ENCODE measurements at regions not wholly inside any gene's neighbourhood (a gene's known extent, or its start where the extent isn't known, plus 50 kb on each side); places are given as distances from the start of the nearest gene placed in this dataset.

DNA sequence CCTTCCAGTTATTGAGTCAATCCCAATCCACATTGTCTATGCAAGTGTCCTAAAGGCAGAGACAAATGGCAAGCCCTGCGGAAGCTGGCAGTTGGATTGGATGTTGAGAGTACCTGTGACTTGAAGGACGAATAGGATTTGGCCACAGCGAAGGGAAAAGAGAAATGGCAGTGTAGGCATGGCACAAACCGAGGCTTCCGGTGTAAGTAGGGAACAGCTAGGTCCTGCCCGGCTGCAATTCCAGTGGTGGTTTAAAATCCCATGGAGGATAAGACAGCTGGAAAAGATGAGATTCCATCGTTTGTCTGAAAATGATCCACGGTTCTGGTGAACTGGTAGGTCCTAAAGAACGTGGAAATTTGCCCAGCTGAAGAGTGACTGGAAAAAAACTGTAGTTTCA, 296.2 kb downstream of the TCERG1L start:
- no peak overlapping the region for H3K4me3 ChIP-seq
- DNase-seq (no peak), ATAC-seq (no peak)
- H3K9me3 ChIP-seq = peaks cover 8% of the 10 kb centered on the region
- TF ChIP-seq CTCF (IDR thresholded peaks at IDR 0.05) = no peak
- intact Hi-C loops (cut with DNase I, micrococcal nuclease) = no loop called here
- no peaks in the 10 kb centered on the region for H3K36me3 ChIP-seq (ENCODE audit: low read depth)
- H3K4me1 ChIP-seq (ENCODE audit: low read depth) = no peaks in the 10 kb centered on the region

GRCh38 chr10:131016556-131016955, 295.0 kb downstream of the TCERG1L start:
- no peaks in the 10 kb centered on the region for H3K4me1 ChIP-seq (ENCODE audit: low read depth)
- H3K9me3 ChIP-seq = peaks cover 8% of the 10 kb centered on the region
- no peak for DNase-seq
- no peaks in the 10 kb centered on the region for H3K36me3 ChIP-seq (ENCODE audit: low read depth)
- no peak overlapping the region for H3K4me3 ChIP-seq
- no peak for TF ChIP-seq CTCF (IDR thresholded peaks at IDR 0.05)
- no peak for ATAC-seq
- intact Hi-C loops (cut with DNase I, micrococcal nuclease) = no loop called here

DNA sequence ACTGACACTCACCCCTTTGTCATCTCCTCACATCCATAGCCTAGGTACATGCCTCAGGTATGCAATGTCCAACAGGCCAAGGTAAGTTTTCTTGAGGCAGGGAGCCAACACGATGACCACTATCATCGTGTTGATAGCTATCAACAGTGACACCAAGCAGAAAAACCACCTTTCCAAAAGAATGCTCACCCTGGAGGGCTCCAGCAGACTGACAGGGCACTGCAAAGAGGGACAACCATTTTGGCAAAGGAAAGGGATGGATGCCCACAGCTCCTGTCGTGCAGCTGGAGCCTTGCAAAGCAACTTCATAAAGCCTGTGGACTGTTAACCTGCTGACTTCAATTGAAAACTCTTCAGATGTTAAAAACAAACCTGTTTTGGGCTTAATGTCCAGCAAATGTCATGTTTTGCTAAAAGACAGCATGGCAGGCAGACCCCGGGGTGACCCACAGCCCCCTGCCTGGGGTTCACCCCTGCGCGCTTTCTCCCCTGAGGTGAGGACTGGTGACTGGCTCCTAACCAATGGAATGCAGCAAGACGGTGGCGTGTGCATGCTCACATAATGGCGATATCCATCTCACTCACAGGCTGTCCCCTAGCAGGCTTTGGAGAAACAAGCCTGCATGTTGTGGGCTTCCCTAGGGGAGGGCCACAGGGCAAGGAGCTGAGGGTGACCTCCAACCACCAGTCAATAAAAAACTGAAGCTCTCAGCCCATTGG, 293.8 kb downstream of the TCERG1L start:
- ATAC-seq = no peak
- DNase-seq = no peak
- intact Hi-C loops (cut with DNase I, micrococcal nuclease) = no loop called here
- Histone ChIP-seq H3K9me3 (peaks cover 5% of the 10 kb centered on the region), H3K4me1 (ENCODE audit: low read depth) (no peaks in the 10 kb centered on the region), H3K4me3 (no peak overlapping the region), H3K36me3 (ENCODE audit: low read depth) (no peaks in the 10 kb centered on the region)
- TF ChIP-seq CTCF (IDR thresholded peaks at IDR 0.05) = no peak

DNA sequence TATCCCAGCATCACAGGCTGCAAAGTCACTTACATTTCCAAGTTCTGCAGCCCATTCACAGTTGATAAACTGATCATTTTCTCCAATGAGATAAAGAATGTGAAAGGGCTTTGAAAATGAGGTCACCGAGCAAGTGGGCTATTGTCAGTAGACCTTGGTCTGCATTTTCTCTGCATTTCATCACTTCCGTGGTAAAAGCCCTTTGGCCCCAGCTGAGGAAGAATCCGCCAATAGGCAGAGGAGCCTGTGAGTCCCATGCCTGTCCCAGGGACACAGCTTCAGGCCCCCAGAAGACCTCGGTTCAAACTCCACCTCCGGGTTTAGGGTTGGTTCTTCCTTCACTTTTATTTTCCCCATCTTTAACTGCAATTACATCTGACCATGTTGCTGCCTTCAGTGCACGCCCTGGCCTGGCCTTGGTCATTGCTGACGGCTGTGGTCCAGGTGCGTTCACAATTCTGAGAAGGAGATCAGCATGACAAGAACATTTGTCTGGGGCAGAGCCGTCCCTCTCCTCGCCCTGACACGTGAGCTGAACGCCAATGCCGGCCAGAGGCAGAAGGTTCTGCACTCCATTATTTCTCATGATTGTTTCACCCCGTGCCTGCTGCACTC, 292.5 kb downstream of the TCERG1L start:
- ATAC-seq = no peak
- H3K36me3 ChIP-seq (ENCODE audit: low read depth) = no peaks in the 10 kb centered on the region
- no peak for TF ChIP-seq CTCF (IDR thresholded peaks at IDR 0.05)
- H3K4me3 ChIP-seq = no peak overlapping the region
- H3K9me3 ChIP-seq = peaks cover 5% of the 10 kb centered on the region
- no peaks in the 10 kb centered on the region for H3K4me1 ChIP-seq (ENCODE audit: low read depth)
- intact Hi-C loops (cut with DNase I, micrococcal nuclease) = no loop called here
- no peak for DNase-seq

GRCh38 chr10:131019696-131020095, 291.8 kb downstream of the TCERG1L start:
- intact Hi-C loops (cut with DNase I, micrococcal nuclease) = no loop called here
- ATAC-seq (no peak), DNase-seq (no peak)
- Histone ChIP-seq H3K4me3 (no peak overlapping the region), H3K36me3 (ENCODE audit: low read depth) (no peaks in the 10 kb centered on the region), H3K4me1 (ENCODE audit: low read depth) (no peaks in the 10 kb centered on the region), H3K9me3 (peaks cover 2% of the 10 kb centered on the region)
- no peak for TF ChIP-seq CTCF (IDR thresholded peaks at IDR 0.05)
